HL-60 (cell line): ENCODE measurements at regions not wholly inside any gene's neighbourhood (a gene's known extent, or its start where the extent isn't known, plus 50 kb on each side); places are given as distances from the start of the nearest gene placed in this dataset.

Experiments
- CTCF ChIP-seq: IDR thresholded peaks from one replicate; pipeline ENCODE4 v1.5.1; 2011; ENCODE audit warnings: low read length, control low read depth, inconsistent platforms; ENCODE audit not compliant: insufficient read depth
- SPI1 ChIP-seq: IDR thresholded peaks from 2 replicates; pipeline ENCODE4 v1.6.1; 2012; ENCODE audit warnings: low read depth, mild to moderate bottlenecking, borderline replicate concordance

- TF ChIP-seq CTCF = no peak
- TF ChIP-seq SPI1 = no peak
These were observed 328.8 kb upstream of the DIO3 start for GRCh38 chr14:101232340-101233020.
